ENCODE measurements at regions not wholly inside any gene's neighbourhood (a gene's known extent, or its start where the extent isn't known, plus 50 kb on each side); places are given as distances from the start of the nearest gene placed in this dataset.
"Not testable (repeated sequence)": the region's sequence is repeated elsewhere in the genome, so short reads cannot be mapped to it uniquely, and the experiment has no call there.

DNA sequence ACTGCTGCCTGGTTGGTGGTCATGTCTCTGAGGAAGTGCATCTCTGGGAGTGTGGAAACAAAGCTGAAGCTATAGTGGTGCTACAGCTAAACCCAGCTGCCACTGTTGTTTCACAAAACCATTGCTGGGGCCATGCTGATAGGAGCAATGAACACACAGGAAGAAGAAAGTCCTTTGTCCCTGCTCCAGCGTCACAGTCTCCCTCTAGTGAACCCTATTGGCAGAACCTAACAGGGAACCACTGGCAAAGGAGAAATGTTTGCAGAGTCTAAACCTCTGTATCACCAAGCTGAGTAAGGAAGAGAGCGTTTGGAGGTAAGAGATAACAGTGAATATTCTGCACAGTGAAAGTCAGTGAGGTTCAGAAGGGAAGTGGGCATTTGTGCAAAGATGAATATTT lies 244.0 kb downstream of the YTHDC2 start:
- in situ Hi-C loops (cut with MboI), result no loop called here
- no peak for TF ChIP-seq EZH2phosphoT487 (IDR thresholded peaks at IDR 0.05; ENCODE audit: insufficient read depth, low read depth)
- TF ChIP-seq EZH2 (IDR thresholded peaks at IDR 0.05; ENCODE audit: insufficient read depth, poor library complexity, severe bottlenecking), result no peak

DNA sequence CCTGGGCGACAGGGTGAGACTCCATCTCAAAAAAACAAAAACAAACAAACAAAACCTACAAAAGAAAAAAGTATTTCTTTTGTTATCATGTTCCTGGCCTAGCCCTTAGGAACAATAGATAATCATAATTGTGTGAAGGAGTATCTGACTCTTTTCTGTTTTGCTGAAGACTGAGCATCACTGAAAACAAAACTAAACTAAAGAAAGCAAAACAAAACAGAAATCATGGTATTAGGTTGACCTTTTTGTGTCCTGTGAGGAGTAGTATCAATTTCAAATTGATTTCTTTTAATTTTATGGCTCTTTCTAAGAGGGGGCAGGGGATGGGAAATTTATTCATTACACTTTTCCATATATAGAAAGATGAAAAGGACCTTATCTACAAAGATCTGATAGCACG lies 246.0 kb downstream of the YTHDC2 start:
- Histone ChIP-seq H3K4me3 (no peak overlapping the region), H3K27ac (no peak overlapping the region)

More for the DNA sequence above, 244.0 kb downstream of the YTHDC2 start:
- no peak overlapping the region for H3K9ac ChIP-seq
- no peaks in the 10 kb centered on the region for H3F3A ChIP-seq (ENCODE audit: insufficient read depth)
- no peaks in the 10 kb centered on the region for H3K9me2 ChIP-seq (ENCODE audit: insufficient read depth)
- H3K4me2 ChIP-seq (ENCODE audit: unreplicated experiment), result no peak overlapping the region
- no peaks in the 10 kb centered on the region for H4K20me1 ChIP-seq (ENCODE audit: insufficient read depth)
- H3K27ac ChIP-seq, result no peak overlapping the region
- no peaks in the 10 kb centered on the region for H3K79me2 ChIP-seq (ENCODE audit: insufficient read depth)
- WGBS, 2 experiments (ENCODE audit: low coverage in 1 of 2, low lambda C conversion rate in 2 of 2, missing lambda C conversion rate in 2 of 2), result 16 to 26% methylated on average over 2 of the region's 2 CpGs
- H3K27me3 ChIP-seq (replicated peaks; ENCODE audit: insufficient read depth), result no peaks in the 10 kb centered on the region
- no peak for DNase-seq
- H3K4me1 ChIP-seq (ENCODE audit: insufficient read depth), result no peaks in the 10 kb centered on the region
- H3K9me3 ChIP-seq (ENCODE audit: low read depth), result no peaks in the 10 kb centered on the region
- no peak overlapping the region for H2AFZ ChIP-seq
- no peak overlapping the region for H3K4me3 ChIP-seq
- H3K36me3 ChIP-seq (ENCODE audit: low read depth), result no peaks in the 10 kb centered on the region

GRCh38 chr5:113760486-113760885 lies 247.0 kb downstream of the YTHDC2 start:
- H3K4me3 ChIP-seq, result no peak overlapping the region
- no peaks in the 10 kb centered on the region for H3K9me2 ChIP-seq (ENCODE audit: insufficient read depth)
- DNase-seq, result no peak
- H4K20me1 ChIP-seq (ENCODE audit: insufficient read depth), result no peaks in the 10 kb centered on the region
- no peaks in the 10 kb centered on the region for H3K79me2 ChIP-seq (ENCODE audit: insufficient read depth)
- H2AFZ ChIP-seq, result no peak overlapping the region
- 5 to 11% methylated on average over 1 of the region's 1 CpG for WGBS, 2 experiments (ENCODE audit: low coverage in 1 of 2, low lambda C conversion rate in 2 of 2, missing lambda C conversion rate in 2 of 2)
- in situ Hi-C loops (cut with MboI), result no loop called here
- no peak for TF ChIP-seq EZH2phosphoT487 (IDR thresholded peaks at IDR 0.05; ENCODE audit: insufficient read depth, low read depth)
- TF ChIP-seq EZH2 (IDR thresholded peaks at IDR 0.05; ENCODE audit: insufficient read depth, poor library complexity, severe bottlenecking), result no peak
- H3F3A ChIP-seq (ENCODE audit: insufficient read depth), result no peaks in the 10 kb centered on the region
- H3K9ac ChIP-seq, result no peak overlapping the region
- H3K27ac ChIP-seq, result no peak overlapping the region
- H3K9me3 ChIP-seq (ENCODE audit: low read depth), result no peaks in the 10 kb centered on the region
- H3K36me3 ChIP-seq (ENCODE audit: low read depth), result no peaks in the 10 kb centered on the region
- H3K4me1 ChIP-seq (ENCODE audit: insufficient read depth), result no peaks in the 10 kb centered on the region
- no peak overlapping the region for H3K4me2 ChIP-seq (ENCODE audit: unreplicated experiment)
- no peaks in the 10 kb centered on the region for H3K27me3 ChIP-seq (replicated peaks; ENCODE audit: insufficient read depth)

More for the DNA sequence above, 246.0 kb downstream of the YTHDC2 start:
- 0% methylated on average over 2 of the region's 2 CpGs for WGBS, 2 experiments (ENCODE audit: low coverage in 1 of 2, low lambda C conversion rate in 2 of 2, missing lambda C conversion rate in 2 of 2)
- H4K20me1 ChIP-seq (ENCODE audit: insufficient read depth), result no peaks in the 10 kb centered on the region
- no peak overlapping the region for H3K9ac ChIP-seq
- no peak for TF ChIP-seq EZH2 (IDR thresholded peaks at IDR 0.05; ENCODE audit: insufficient read depth, poor library complexity, severe bottlenecking)
- TF ChIP-seq EZH2phosphoT487 (IDR thresholded peaks at IDR 0.05; ENCODE audit: insufficient read depth, low read depth), result no peak
- H2AFZ ChIP-seq, result no peak overlapping the region
- in situ Hi-C loops (cut with MboI), result no loop called here
- H3K36me3 ChIP-seq (ENCODE audit: low read depth), result no peaks in the 10 kb centered on the region
- H3K4me1 ChIP-seq (ENCODE audit: insufficient read depth), result no peaks in the 10 kb centered on the region
- no peaks in the 10 kb centered on the region for H3K27me3 ChIP-seq (replicated peaks; ENCODE audit: insufficient read depth)
- H3K9me3 ChIP-seq (ENCODE audit: low read depth), result no peaks in the 10 kb centered on the region
- H3K79me2 ChIP-seq (ENCODE audit: insufficient read depth), result no peaks in the 10 kb centered on the region
- no peaks in the 10 kb centered on the region for H3K9me2 ChIP-seq (ENCODE audit: insufficient read depth)
- no peaks in the 10 kb centered on the region for H3F3A ChIP-seq (ENCODE audit: insufficient read depth)
- DNase-seq, result no peak
- H3K4me2 ChIP-seq (ENCODE audit: unreplicated experiment), result no peak overlapping the region

DNA sequence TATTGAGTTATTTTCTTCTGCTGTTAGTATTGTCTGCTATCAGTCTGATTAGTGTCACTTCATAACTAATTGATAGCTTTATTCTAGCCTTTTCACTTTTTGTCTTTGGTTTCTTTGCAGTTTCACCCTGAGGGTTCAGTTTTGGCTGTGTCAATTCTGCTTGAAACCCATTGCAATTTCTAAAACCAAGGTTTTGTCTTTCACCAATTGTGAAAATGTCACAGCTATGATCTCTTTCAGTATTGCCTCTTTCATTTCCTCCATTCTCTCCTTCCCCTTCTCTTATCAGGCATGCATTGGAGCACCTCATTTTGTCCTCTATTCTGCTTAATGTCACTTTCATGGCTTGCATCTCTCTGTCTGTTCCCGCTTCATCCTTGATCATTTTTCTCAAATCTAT lies 248.1 kb downstream of the YTHDC2 start:
- Histone ChIP-seq H3K79me2 (ENCODE audit: insufficient read depth) (no peaks in the 10 kb centered on the region), H3K36me3 (ENCODE audit: low read depth) (no peaks in the 10 kb centered on the region), H4K20me1 (ENCODE audit: insufficient read depth) (no peaks in the 10 kb centered on the region), H3K9me3 (ENCODE audit: low read depth) (no peaks in the 10 kb centered on the region), H3K4me1 (ENCODE audit: insufficient read depth) (no peaks in the 10 kb centered on the region), H3K4me2 (ENCODE audit: unreplicated experiment) (no peak overlapping the region), H2AFZ (no peak overlapping the region), H3K9me2 (ENCODE audit: insufficient read depth) (no peaks in the 10 kb centered on the region), H3K9ac (no peak overlapping the region), H3K27me3 (replicated peaks; ENCODE audit: insufficient read depth) (no peaks in the 10 kb centered on the region), H3K4me3 (no peak overlapping the region), H3K27ac (no peak overlapping the region), H3F3A (ENCODE audit: insufficient read depth) (no peaks in the 10 kb centered on the region)
- WGBS, 2 experiments (ENCODE audit: low coverage in 1 of 2, low lambda C conversion rate in 2 of 2, missing lambda C conversion rate in 2 of 2), result 30 to 38% methylated on average over 1 of the region's 1 CpG
- in situ Hi-C loops (cut with MboI), result no loop called here
- TF ChIP-seq EZH2 (IDR thresholded peaks at IDR 0.05; ENCODE audit: insufficient read depth, poor library complexity, severe bottlenecking) (no peak), EZH2phosphoT487 (IDR thresholded peaks at IDR 0.05; ENCODE audit: insufficient read depth, low read depth) (no peak)
- DNase-seq, result no peak

DNA sequence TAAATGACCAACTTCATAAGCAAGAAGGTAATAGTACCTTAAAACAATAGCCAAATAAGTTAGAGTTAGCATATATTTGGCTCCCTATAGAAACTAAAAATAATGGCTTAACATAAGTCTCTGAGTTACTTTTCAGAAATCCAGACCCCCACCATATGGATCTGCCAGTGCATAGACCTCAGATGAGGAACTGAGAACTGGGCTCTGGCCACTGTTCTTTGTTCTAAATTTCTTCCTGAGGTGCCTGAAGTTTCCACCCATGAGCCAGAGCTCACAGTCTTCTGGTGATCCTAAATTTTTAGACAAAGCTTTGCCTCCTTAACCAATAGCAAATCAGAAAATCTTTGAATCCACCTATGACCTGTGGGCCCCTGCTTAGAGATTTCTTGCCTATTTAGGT lies 250.9 kb downstream of the YTHDC2 start:
- no peaks in the 10 kb centered on the region for H4K20me1 ChIP-seq (ENCODE audit: insufficient read depth)
- DNase-seq, result no peak

DNA sequence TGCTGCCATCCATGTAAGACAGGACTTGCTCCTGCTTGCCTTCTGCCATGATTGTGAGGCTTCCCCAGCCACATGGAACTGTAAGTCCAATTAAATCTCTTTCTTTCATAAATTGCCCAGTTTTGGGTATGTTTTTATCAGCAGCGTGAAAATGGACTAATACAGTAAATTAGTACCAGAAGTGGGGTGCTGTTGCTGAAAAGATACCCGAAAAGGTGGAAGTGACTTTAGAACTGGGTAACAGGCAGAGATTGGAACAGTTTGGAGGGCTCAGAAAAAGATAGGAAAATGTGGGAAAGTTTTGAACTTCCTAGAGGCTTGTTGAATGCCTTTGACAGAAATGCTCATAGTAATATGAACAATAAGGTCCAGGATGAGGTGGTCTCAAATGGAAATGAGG lies 253.3 kb downstream of the YTHDC2 start:
- H3K4me3 ChIP-seq; H3K9me3 ChIP-seq (ENCODE audit: low read depth); H3K79me2 ChIP-seq (ENCODE audit: insufficient read depth); H3F3A ChIP-seq (ENCODE audit: insufficient read depth); H3K36me3 ChIP-seq (ENCODE audit: low read depth); H2AFZ ChIP-seq; H4K20me1 ChIP-seq (ENCODE audit: insufficient read depth); H3K4me2 ChIP-seq (ENCODE audit: unreplicated experiment); H3K27ac ChIP-seq; H3K9ac ChIP-seq; H3K27me3 ChIP-seq (replicated peaks; ENCODE audit: insufficient read depth); H3K4me1 ChIP-seq (ENCODE audit: insufficient read depth); H3K9me2 ChIP-seq (ENCODE audit: insufficient read depth); DNase-seq; in situ Hi-C loops (cut with MboI): not testable (repeated sequence)
- WGBS, 2 experiments (ENCODE audit: low coverage in 1 of 2, low lambda C conversion rate in 2 of 2, missing lambda C conversion rate in 2 of 2), result 9 to 14% methylated on average over 2 of the region's 2 CpGs

More for the DNA sequence above, 250.9 kb downstream of the YTHDC2 start:
- Histone ChIP-seq H3K79me2 (ENCODE audit: insufficient read depth) (no peaks in the 10 kb centered on the region), H3K27ac (no peak overlapping the region), H3K9me3 (ENCODE audit: low read depth) (no peaks in the 10 kb centered on the region), H2AFZ (no peak overlapping the region), H3K4me2 (ENCODE audit: unreplicated experiment) (no peak overlapping the region), H3K4me3 (no peak overlapping the region), H3K9me2 (ENCODE audit: insufficient read depth) (no peaks in the 10 kb centered on the region), H3K27me3 (replicated peaks; ENCODE audit: insufficient read depth) (no peaks in the 10 kb centered on the region), H3K4me1 (ENCODE audit: insufficient read depth) (no peaks in the 10 kb centered on the region), H3K9ac (no peak overlapping the region), H3K36me3 (ENCODE audit: low read depth) (no peaks in the 10 kb centered on the region), H3F3A (ENCODE audit: insufficient read depth) (no peaks in the 10 kb centered on the region)
- in situ Hi-C loops (cut with MboI), result no loop called here
- TF ChIP-seq EZH2 (IDR thresholded peaks at IDR 0.05; ENCODE audit: insufficient read depth, poor library complexity, severe bottlenecking) (no peak), EZH2phosphoT487 (IDR thresholded peaks at IDR 0.05; ENCODE audit: insufficient read depth, low read depth) (no peak)
